ENCODE measurements at regions not wholly inside any gene's neighbourhood (a gene's known extent, or its start where the extent isn't known, plus 50 kb on each side); places are given as distances from the start of the nearest gene placed in this dataset.
"Not testable (repeated sequence)": the region's sequence is repeated elsewhere in the genome, so short reads cannot be mapped to it uniquely, and the experiment has no call there.

- no peak for FAIRE-seq
- no peak for DNase-seq (ENCODE audit: low spot score)
Observed at GRCh38 chr11:25159341-25159740, 662.5 kb downstream of the LUZP2 start.

- FAIRE-seq: no peak
Observed at GRCh38 chr11:25163421-25163820, 666.6 kb downstream of the LUZP2 start.

DNA sequence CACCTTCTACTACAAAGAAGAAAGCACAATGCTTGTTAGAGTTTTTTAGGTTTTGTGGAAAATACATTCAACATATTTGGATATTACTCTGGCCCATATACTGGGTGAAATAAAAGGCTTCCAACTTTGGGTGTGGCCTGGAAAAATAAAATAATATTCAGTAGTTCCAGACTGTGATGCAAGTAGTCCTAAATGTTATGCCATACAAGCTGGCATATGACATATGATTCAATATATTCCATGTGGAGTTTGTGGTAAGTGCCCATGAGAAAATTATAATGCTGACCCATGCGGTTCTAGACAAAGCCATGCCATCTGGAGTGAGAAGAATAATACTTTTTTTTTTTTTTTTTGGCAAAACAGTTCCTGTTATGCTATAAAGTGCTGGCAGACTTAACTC, 683.3 kb downstream of the LUZP2 start:
- DNase-seq (ENCODE audit: low spot score): no peak
- FAIRE-seq: no peak

More at GRCh38 chr11:25163421-25163820, 666.6 kb downstream of the LUZP2 start:
- DNase-seq (ENCODE audit: low spot score): no peak

GRCh38 chr11:25183411-25183810, 686.6 kb downstream of the LUZP2 start:
- FAIRE-seq: no peak
- no peak for DNase-seq (ENCODE audit: low spot score)

DNA sequence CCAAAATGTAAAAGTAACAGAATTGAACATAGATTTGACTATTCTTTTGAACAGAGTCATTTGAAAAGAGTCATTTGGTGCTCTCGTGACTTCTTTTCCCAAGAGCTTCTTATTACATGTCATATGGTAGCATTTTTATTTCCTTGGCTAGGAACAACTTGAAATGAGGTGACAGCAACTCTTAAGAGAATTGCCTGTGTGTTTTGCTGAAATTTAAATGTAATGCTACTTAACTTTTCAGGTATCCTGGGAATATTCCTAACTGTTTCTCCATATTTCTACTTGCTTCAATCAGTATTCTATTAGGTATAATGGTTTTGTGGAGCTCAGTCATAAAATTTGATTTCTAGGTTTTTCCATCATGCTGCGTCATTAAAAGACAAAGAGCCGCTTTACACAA, 700.7 kb downstream of the LUZP2 start:
- DNase-seq (ENCODE audit: low spot score): no peak
- no peak for FAIRE-seq

GRCh38 chr11:25198704-25199103, 701.9 kb downstream of the LUZP2 start:
- FAIRE-seq: no peak
- DNase-seq (ENCODE audit: low spot score): no peak

DNA sequence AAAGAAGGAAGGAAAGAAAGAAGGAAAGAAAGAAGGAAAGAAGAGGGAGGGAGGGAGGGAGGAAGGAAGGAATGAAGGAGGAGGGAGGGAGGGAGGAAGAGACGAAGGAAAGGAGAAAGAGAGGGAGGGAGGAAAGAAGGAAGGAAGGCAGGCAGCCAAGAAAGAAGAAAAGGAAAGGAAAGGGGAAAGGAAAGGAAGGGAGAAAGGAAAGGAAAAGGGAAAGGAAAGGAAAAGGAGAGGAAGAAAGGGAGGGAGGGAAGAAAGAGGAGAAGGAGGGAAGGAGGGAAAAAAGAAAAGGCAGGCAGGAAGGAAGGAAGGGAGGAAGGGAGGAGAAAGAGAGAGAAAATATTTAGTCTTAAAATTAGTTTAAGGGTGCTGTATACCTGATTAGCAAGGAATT, 704.1 kb downstream of the LUZP2 start:
- FAIRE-seq (no peak), DNase-seq (ENCODE audit: low spot score) (no peak)

GRCh38 chr11:25206762-25207161, 709.9 kb downstream of the LUZP2 start:
- no peak for FAIRE-seq

DNA sequence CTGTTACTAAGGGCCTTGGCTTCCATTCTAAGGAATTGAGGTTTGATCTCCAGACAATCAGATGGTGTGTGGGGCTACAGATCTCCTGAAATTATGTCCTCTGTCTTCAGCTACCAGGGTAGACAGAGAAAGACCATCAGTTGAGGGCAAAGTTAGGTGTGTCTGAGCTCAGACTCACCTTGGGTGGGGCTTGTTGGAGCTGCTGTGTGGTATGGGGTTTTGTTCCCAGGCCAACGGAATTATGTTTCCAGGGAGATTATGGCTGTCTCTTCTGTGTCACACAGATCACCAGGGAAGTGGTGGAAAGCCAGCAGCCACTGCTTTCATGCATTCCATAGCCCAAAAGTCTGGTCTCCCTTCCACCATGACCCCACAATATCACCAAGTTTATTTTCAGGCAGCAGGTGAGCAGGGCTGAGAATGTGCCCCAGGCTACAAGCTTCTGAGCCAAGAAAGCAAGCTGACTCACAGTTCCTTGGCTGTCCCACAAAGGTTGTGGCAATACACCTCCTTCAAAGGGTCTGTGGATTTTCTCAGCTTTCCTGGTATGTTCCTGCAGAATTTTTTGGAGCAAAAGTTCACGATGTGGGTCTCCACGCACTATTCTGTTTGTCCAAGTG, 714.9 kb downstream of the LUZP2 start:
- no peak for DNase-seq (ENCODE audit: low spot score)
- FAIRE-seq: no peak

More at GRCh38 chr11:25206762-25207161, 709.9 kb downstream of the LUZP2 start:
- no peak for DNase-seq (ENCODE audit: low spot score)

DNA sequence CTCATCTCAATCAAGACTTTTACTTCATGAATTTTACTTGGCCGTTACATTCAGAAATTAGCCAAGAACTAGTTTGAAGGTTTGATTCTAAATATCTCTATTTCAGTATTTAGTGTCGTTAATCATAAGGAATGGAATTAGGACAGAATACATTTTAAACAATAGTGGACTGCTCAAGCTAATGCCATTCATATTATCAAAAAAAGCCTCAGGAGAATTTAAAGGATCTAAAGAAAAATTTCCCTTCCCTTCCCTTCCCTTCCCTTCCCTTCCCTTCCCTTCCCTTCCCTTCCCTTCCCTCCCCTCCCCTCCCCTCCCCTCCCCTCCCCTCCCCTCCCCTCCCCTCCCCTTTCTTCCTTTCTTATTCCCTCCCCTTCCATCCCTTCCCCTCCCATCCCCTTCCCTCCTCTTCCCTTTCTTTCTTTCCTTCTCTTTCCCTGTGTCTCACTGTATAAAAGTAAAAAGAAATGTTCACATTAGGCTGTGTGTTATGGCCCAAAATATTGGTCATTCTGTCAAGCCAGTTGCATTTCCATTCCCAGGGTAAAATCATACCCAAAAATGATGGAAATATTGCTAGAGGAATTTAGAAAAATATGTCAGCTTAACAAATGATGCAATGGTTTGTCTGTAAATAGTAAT, 717.8 kb downstream of the LUZP2 start:
- no peak for FAIRE-seq
- no peak for DNase-seq (ENCODE audit: low spot score)

DNA sequence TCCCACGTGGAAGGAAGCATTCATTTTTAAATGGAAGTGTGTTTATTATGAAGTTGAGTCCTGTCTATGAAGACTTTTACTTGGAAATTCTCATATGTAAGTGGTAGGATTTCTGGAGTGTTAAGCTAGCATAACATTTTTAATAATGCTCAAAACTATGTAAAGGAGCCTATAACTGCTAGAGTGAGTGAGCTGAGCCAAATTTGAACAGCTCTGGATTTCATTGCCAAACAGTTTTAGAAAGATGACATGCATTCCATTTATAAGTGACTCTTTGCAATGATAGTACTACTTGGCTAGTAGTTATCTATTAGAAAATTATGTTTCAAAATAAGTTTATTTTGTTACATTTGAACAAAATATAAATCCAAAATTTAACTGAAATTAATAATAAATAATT, 721.2 kb downstream of the LUZP2 start:
- FAIRE-seq (no peak), DNase-seq (ENCODE audit: low spot score) (no peak)

- FAIRE-seq (no peak), DNase-seq (ENCODE audit: low spot score) (no peak)
Observed at GRCh38 chr11:25225078-25225477, 728.2 kb downstream of the LUZP2 start.

- no peak for FAIRE-seq
Observed at GRCh38 chr11:25242928-25243327, 746.1 kb downstream of the LUZP2 start.

GRCh38 chr11:25244126-25244525, 747.3 kb downstream of the LUZP2 start:
- FAIRE-seq: no peak
- no peak for DNase-seq (ENCODE audit: low spot score)

More at GRCh38 chr11:25242928-25243327, 746.1 kb downstream of the LUZP2 start:
- no peak for DNase-seq (ENCODE audit: low spot score)

- DNase-seq (ENCODE audit: low spot score): no peak
- FAIRE-seq: no peak
Observed at GRCh38 chr11:25247336-25247735, 750.5 kb downstream of the LUZP2 start.

GRCh38 chr11:25252854-25253253, 756.0 kb downstream of the LUZP2 start:
- DNase-seq (ENCODE audit: low spot score) (no peak), FAIRE-seq (no peak)

- FAIRE-seq; DNase-seq (ENCODE audit: low spot score): not testable (repeated sequence)
Observed at GRCh38 chr11:25263861-25264260, 767.0 kb downstream of the LUZP2 start.

- FAIRE-seq (no peak), DNase-seq (ENCODE audit: low spot score) (no peak)
Observed at GRCh38 chr11:25271301-25271700, 774.4 kb downstream of the LUZP2 start.

- DNase-seq (ENCODE audit: low spot score) (no peak), FAIRE-seq (no peak)
Observed at GRCh38 chr11:25272214-25272613, 775.4 kb downstream of the LUZP2 start.

DNA sequence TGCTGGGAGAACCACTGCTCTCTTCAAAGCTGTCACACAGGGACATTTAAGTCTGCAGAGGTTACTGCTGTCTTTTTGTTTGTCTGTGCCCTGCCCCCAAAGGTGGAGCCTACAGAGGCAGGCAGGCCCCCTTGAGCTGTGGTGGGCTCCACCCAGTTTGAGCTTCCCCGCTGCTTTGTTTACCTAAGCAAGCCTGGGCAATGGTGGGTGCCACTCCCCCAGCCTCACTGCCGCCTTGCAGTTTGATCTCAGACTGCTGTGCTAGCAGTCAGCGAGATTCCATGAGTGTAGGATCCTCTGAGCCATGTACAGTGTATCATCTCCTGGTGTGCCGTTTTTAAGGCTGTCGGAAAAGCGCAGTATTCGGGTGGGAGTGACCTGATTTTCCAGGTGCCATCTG, 784.0 kb downstream of the LUZP2 start:
- DNase-seq (ENCODE audit: low spot score); FAIRE-seq: not testable (repeated sequence)

GRCh38 chr11:25293166-25293565, 796.3 kb downstream of the LUZP2 start:
- FAIRE-seq (no peak), DNase-seq (ENCODE audit: low spot score) (no peak)

- FAIRE-seq (no peak), DNase-seq (ENCODE audit: low spot score) (no peak)
Observed at GRCh38 chr11:25298450-25298849, 801.6 kb downstream of the LUZP2 start.

DNA sequence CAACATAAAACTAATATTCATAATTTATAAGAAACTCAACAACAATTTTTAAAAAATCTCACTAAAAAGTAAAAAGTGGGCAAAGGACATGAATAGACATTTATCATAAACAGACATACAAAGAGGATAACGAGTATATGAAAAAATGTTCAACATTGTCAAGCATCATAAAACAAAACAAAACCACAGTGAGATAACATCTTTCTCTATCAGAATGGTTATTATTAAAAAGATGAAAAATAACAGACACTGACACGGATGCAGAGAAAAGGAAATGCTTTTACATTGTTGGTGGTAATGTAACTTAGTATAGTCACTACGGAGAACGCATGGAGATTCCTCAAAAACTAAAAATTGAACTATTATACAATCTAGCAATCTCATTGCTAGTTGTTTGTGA, 813.0 kb downstream of the LUZP2 start:
- DNase-seq (ENCODE audit: low spot score) (no peak), FAIRE-seq (no peak)

Data from urothelium cell line (cell line).